ENCODE measurements at regions not wholly inside any gene's neighbourhood (a gene's known extent, or its start where the extent isn't known, plus 50 kb on each side); places are given as distances from the start of the nearest gene placed in this dataset.

GRCh38 chr5:154568589-154568988 lies 90.6 kb upstream of the HAND1 start:
- TF ChIP-seq POLR2A (IDR thresholded peaks at IDR 0.05) (no peak), CTCF (IDR thresholded peaks at IDR 0.05) (no peak)
- H3K36me3 ChIP-seq (ENCODE audit: low read depth, missing control alignments), result no peaks in the 10 kb centered on the region
- DNase-seq, result no peak
- WGBS, 2 donors, result 82 to 94% methylated on average over 6 of the region's 6 CpGs
- H3K4me3 ChIP-seq, result no peak overlapping the region
- no peaks in the 10 kb centered on the region for H3K4me1 ChIP-seq
- H3K27me3 ChIP-seq, result no peaks in the 10 kb centered on the region
- H3K27ac ChIP-seq, result no peak overlapping the region
- intact Hi-C loops (cut with DNase I; ENCODE audit: low total_unique reads), result no loop called here
- H3K9me3 ChIP-seq, result no peaks in the 10 kb centered on the region

- no peak overlapping the region for H3K27ac ChIP-seq
- H3K4me1 ChIP-seq, result no peaks in the 10 kb centered on the region
- no peak overlapping the region for H3K4me3 ChIP-seq
- WGBS, 2 donors, result 88 to 91% methylated on average over 6 of the region's 6 CpGs
- no peaks in the 10 kb centered on the region for H3K36me3 ChIP-seq (ENCODE audit: low read depth, missing control alignments)
- H3K9me3 ChIP-seq, result no peaks in the 10 kb centered on the region
- no peak for TF ChIP-seq CTCF (IDR thresholded peaks at IDR 0.05)
- no peak for TF ChIP-seq POLR2A (IDR thresholded peaks at IDR 0.05)
- no peak for DNase-seq
- intact Hi-C loops (cut with DNase I; ENCODE audit: low total_unique reads), result no loop called here
- no peaks in the 10 kb centered on the region for H3K27me3 ChIP-seq
Measured at GRCh38 chr5:154567155-154567554, 89.1 kb upstream of the HAND1 start.

- no peak overlapping the region for H3K27ac ChIP-seq
- H3K9me3 ChIP-seq, result no peaks in the 10 kb centered on the region
- no peak for DNase-seq
- TF ChIP-seq CTCF (IDR thresholded peaks at IDR 0.05) (no peak), POLR2A (IDR thresholded peaks at IDR 0.05) (no peak)
- 77 to 82% methylated on average over 5 of the region's 5 CpGs for WGBS, 2 donors
- H3K27me3 ChIP-seq, result no peaks in the 10 kb centered on the region
- H3K36me3 ChIP-seq (ENCODE audit: low read depth, missing control alignments), result no peaks in the 10 kb centered on the region
- no peaks in the 10 kb centered on the region for H3K4me1 ChIP-seq
- intact Hi-C loops (cut with DNase I; ENCODE audit: low total_unique reads), result no loop called here
- no peak overlapping the region for H3K4me3 ChIP-seq
Measured at GRCh38 chr5:154566146-154566680, 88.2 kb upstream of the HAND1 start.

- H3K9me3 ChIP-seq, result no peaks in the 10 kb centered on the region
- intact Hi-C loops (cut with DNase I; ENCODE audit: low total_unique reads), result no loop called here
- WGBS, 2 donors, result 89 to 94% methylated on average over 5 of the region's 5 CpGs
- TF ChIP-seq CTCF (IDR thresholded peaks at IDR 0.05) (no peak), POLR2A (IDR thresholded peaks at IDR 0.05) (no peak)
- no peak for DNase-seq
- no peak overlapping the region for H3K27ac ChIP-seq
- no peaks in the 10 kb centered on the region for H3K36me3 ChIP-seq (ENCODE audit: low read depth, missing control alignments)
- no peaks in the 10 kb centered on the region for H3K4me1 ChIP-seq
- no peak overlapping the region for H3K4me3 ChIP-seq
- H3K27me3 ChIP-seq, result no peaks in the 10 kb centered on the region
Measured at GRCh38 chr5:154565123-154565522, 87.1 kb upstream of the HAND1 start.

- no peaks in the 10 kb centered on the region for H3K36me3 ChIP-seq (ENCODE audit: low read depth, missing control alignments)
- 83 to 84% methylated on average over 4 of the region's 4 CpGs for WGBS, 2 donors
- H3K4me1 ChIP-seq, result no peaks in the 10 kb centered on the region
- DNase-seq, result no peak
- H3K4me3 ChIP-seq, result no peak overlapping the region
- intact Hi-C loops (cut with DNase I; ENCODE audit: low total_unique reads), result no loop called here
- no peaks in the 10 kb centered on the region for H3K27me3 ChIP-seq
- no peak overlapping the region for H3K27ac ChIP-seq
- TF ChIP-seq CTCF (IDR thresholded peaks at IDR 0.05) (no peak), POLR2A (IDR thresholded peaks at IDR 0.05) (no peak)
- H3K9me3 ChIP-seq, result no peaks in the 10 kb centered on the region
Measured at GRCh38 chr5:154562244-154562880, 84.3 kb upstream of the HAND1 start.
